HG03469 (cell line): ENCODE measurements at regions not wholly inside any gene's neighbourhood (a gene's known extent, or its start where the extent isn't known, plus 50 kb on each side); places are given as distances from the start of the nearest gene placed in this dataset.

ENCODE experiments used
- ATAC-seq: cut with Tn5 transposase; IDR thresholded peaks from one replicate; pipeline ENCODE4 v1.9.1; 2021; ENCODE audit warnings: mild to moderate bottlenecking, moderate library complexity, moderate number of reproducible peaks; ENCODE audit not compliant: unreplicated experiment

- ATAC-seq: no peak
Measured at GRCh38 chr2:15776992-15777702, 163.2 kb upstream of the MYCN start.

- no peak for ATAC-seq
Measured at GRCh38 chr2:15777795-15778371, 162.5 kb upstream of the MYCN start.

- ATAC-seq: no peak
Measured at GRCh38 chr2:15778529-15779219, 161.7 kb upstream of the MYCN start.

GRCh38 chr2:15779381-15780041 lies 160.8 kb upstream of the MYCN start:
- ATAC-seq: no peak

- no peak for ATAC-seq
Measured at GRCh38 chr2:15780234-15780633, 160.1 kb upstream of the MYCN start.

- no peak for ATAC-seq
Measured at GRCh38 chr2:15780912-15781574, 159.3 kb upstream of the MYCN start.

- ATAC-seq: no peak
Measured at GRCh38 chr2:15782009-15782751, 158.2 kb upstream of the MYCN start.

GRCh38 chr2:15782769-15783294 lies 157.5 kb upstream of the MYCN start:
- no peak for ATAC-seq

GRCh38 chr2:15783489-15783888 lies 156.9 kb upstream of the MYCN start:
- ATAC-seq: no peak

GRCh38 chr2:15784106-15784885 lies 156.1 kb upstream of the MYCN start:
- ATAC-seq: no peak

- no peak for ATAC-seq
Measured at GRCh38 chr2:15784886-15785801, 155.2 kb upstream of the MYCN start.

- ATAC-seq: no peak
Measured at GRCh38 chr2:15786003-15786654, 154.2 kb upstream of the MYCN start.

GRCh38 chr2:15786901-15787300 lies 153.4 kb upstream of the MYCN start:
- ATAC-seq: no peak

- ATAC-seq: no peak
Measured at GRCh38 chr2:15787535-15788454, 152.6 kb upstream of the MYCN start.

- no peak for ATAC-seq
Measured at GRCh38 chr2:15788455-15788829, 151.9 kb upstream of the MYCN start.

- no peak for ATAC-seq
Measured at GRCh38 chr2:15788830-15789229, 151.5 kb upstream of the MYCN start.
